Activated naive CD4-positive, alpha-beta T cell treated with anti-CD3 and anti-CD28 coated beads, Interleukin-2, amount 10 ng/mL, durations not matched to agents 7 days and 5 days (primary cell): ENCODE measurements at regions not wholly inside any gene's neighbourhood (a gene's known extent, or its start where the extent isn't known, plus 50 kb on each side); places are given as distances from the start of the nearest gene placed in this dataset.

Source experiments
- CTCF ChIA-PET: fragments of 350-600 bp; sonication (Branson Sonifier 250); formaldehyde crosslinking; loops from one replicate; lab custom pipeline; 2021; ENCODE audit warnings: antibody characterized with exemption; lab: Charles Lee
- DNase-seq: peaks from one replicate; pipeline ENCODE4 v3.0.0-alpha.2; 2020
- H3K27ac Mint-ChIP-seq: one replicate; pipeline ENCODE4 v1.8.0; 2021; ENCODE audit warnings: mild to moderate bottlenecking, moderate library complexity, mixed read lengths
- H3K27me3 Mint-ChIP-seq: one replicate; pipeline ENCODE4 v1.8.0; 2021; ENCODE audit warnings: mild to moderate bottlenecking, mixed read lengths
- H3K36me3 Mint-ChIP-seq: one replicate; pipeline ENCODE4 v1.8.0; 2021; ENCODE audit warnings: mixed read lengths
- H3K4me1 Mint-ChIP-seq: one replicate; pipeline ENCODE4 v1.8.0; 2021; ENCODE audit warnings: mixed read lengths
- H3K4me3 Mint-ChIP-seq: one replicate; pipeline ENCODE4 v1.8.0; 2021; ENCODE audit warnings: mild to moderate bottlenecking, moderate library complexity, mixed read lengths
- H3K9me3 Mint-ChIP-seq: one replicate; pipeline ENCODE4 v1.8.0; 2021; ENCODE audit warnings: mixed read lengths

- H3K4me3 Mint-ChIP-seq = no peak overlapping the region
- no peak for DNase-seq
- H3K27me3 Mint-ChIP-seq = peaks cover 4% of the 10 kb centered on the region
- no peaks in the 10 kb centered on the region for H3K9me3 Mint-ChIP-seq
- no peaks in the 10 kb centered on the region for H3K36me3 Mint-ChIP-seq
- H3K27ac Mint-ChIP-seq = no peak overlapping the region
- CTCF ChIA-PET = no interaction called here
- no peaks in the 10 kb centered on the region for H3K4me1 Mint-ChIP-seq
Observed at GRCh38 chr2:15720561-15721307, 129.1 kb downstream of the DDX1 start.

GRCh38 chr2:15721411-15722067 is 129.9 kb downstream of the DDX1 start:
- no peak overlapping the region for H3K27ac Mint-ChIP-seq
- H3K4me1 Mint-ChIP-seq = no peaks in the 10 kb centered on the region
- CTCF ChIA-PET = no interaction called here
- H3K27me3 Mint-ChIP-seq = peaks cover 4% of the 10 kb centered on the region
- no peak for DNase-seq
- H3K9me3 Mint-ChIP-seq = no peaks in the 10 kb centered on the region
- H3K36me3 Mint-ChIP-seq = no peaks in the 10 kb centered on the region
- H3K4me3 Mint-ChIP-seq = no peak overlapping the region

- Mint-ChIP-seq H3K27ac (no peak overlapping the region), H3K9me3 (no peaks in the 10 kb centered on the region)
Observed at GRCh38 chr2:15722980-15723379, 131.3 kb downstream of the DDX1 start.

DNA sequence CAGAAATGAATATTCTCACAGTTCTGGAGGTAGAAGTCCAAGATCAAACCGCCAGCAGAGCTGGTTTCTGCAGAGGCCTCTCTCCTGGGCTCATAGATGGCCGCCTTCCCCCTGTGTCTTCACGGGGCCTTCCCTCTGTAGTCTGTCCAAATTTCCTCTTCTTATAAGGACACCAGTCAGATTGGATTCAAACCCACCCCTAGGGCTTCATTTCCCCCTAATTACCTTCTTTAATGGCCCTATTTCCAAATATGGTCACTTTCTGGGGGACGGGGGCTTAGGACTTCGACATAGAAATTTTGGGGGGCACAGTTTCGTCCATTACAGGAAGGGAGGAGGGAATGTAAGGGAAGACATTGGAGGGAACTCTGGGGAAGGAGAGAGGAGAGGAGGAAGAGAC is 132.6 kb downstream of the DDX1 start:
- no peak for DNase-seq
- H3K36me3 Mint-ChIP-seq = no peaks in the 10 kb centered on the region
- no peaks in the 10 kb centered on the region for H3K4me1 Mint-ChIP-seq
- CTCF ChIA-PET = no interaction called here
- no peak overlapping the region for H3K27ac Mint-ChIP-seq
- peaks cover 4% of the 10 kb centered on the region for H3K27me3 Mint-ChIP-seq
- H3K4me3 Mint-ChIP-seq = no peak overlapping the region
- H3K9me3 Mint-ChIP-seq = no peaks in the 10 kb centered on the region

More at GRCh38 chr2:15722980-15723379, 131.3 kb downstream of the DDX1 start:
- H3K4me1 Mint-ChIP-seq = no peaks in the 10 kb centered on the region
- H3K36me3 Mint-ChIP-seq = no peaks in the 10 kb centered on the region
- peaks cover 4% of the 10 kb centered on the region for H3K27me3 Mint-ChIP-seq
- H3K4me3 Mint-ChIP-seq = no peak overlapping the region
- CTCF ChIA-PET = no interaction called here
- DNase-seq = no peak

DNA sequence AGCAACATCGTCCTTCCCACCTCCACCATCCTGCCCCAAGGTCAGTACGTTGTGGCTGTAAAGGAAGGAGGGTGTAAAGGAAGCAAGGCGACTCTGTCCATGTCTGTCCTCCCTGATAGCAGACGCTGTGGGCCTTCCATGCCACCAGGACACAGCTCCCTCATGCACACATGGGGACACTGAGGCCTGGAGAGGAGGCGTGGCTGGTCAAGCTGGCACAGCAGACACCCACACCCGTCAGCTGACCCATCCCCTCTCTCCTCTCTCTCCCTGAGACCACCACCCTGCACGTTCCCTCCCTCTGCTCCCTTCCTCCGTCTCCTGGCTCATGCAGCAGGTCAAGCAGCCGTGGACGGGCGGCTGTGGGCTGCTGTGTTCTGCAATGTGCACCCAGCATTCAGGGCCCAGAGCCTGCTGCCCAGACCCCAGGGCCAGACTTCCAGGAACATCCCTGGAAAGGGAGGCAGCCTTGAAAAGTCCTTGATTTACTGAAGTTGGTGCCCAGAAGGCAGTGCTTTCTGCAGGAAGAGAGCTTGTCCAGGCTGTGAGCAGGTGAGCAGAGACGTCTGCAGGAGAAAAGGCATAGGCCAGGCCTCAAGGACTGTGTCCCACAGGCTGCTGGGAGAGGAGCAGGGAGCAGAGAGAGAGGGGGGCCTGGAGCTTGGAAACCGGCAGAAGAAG is 133.6 kb downstream of the DDX1 start:
- H3K9me3 Mint-ChIP-seq = no peaks in the 10 kb centered on the region
- CTCF ChIA-PET = no interaction called here
- peaks cover 4% of the 10 kb centered on the region for H3K27me3 Mint-ChIP-seq
- H3K27ac Mint-ChIP-seq = no peak overlapping the region
- H3K4me1 Mint-ChIP-seq = no peaks in the 10 kb centered on the region
- no peaks in the 10 kb centered on the region for H3K36me3 Mint-ChIP-seq
- no peak for DNase-seq
- H3K4me3 Mint-ChIP-seq = no peak overlapping the region

DNA sequence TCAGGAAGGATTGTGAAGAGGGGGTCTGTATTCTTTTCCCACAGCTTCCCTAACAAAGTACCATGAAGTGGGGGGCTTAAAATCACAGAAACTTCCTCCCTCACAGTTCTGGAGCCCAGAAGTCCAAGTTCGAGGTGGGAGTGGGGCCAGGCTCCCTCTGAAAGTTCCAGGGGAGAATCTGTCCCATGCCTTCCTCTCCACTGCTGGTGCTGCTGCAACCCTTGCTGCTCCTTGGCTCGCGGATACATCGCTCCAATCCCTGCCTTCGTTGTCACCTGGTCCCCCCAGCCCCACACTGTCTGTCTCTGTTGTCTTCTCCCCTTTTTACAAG is 134.1 kb downstream of the DDX1 start:
- peaks cover 7% of the 10 kb centered on the region for H3K27me3 Mint-ChIP-seq
- no peak overlapping the region for H3K27ac Mint-ChIP-seq
- no peaks in the 10 kb centered on the region for H3K9me3 Mint-ChIP-seq
- CTCF ChIA-PET = no interaction called here
- no peaks in the 10 kb centered on the region for H3K4me1 Mint-ChIP-seq
- no peaks in the 10 kb centered on the region for H3K36me3 Mint-ChIP-seq
- H3K4me3 Mint-ChIP-seq = no peak overlapping the region
- no peak for DNase-seq

GRCh38 chr2:15726321-15727057 is 134.8 kb downstream of the DDX1 start:
- Mint-ChIP-seq H3K4me3 (no peak overlapping the region), H3K4me1 (no peaks in the 10 kb centered on the region), H3K36me3 (no peaks in the 10 kb centered on the region), H3K9me3 (no peaks in the 10 kb centered on the region), H3K27me3 (peaks cover 7% of the 10 kb centered on the region), H3K27ac (no peak overlapping the region)
- CTCF ChIA-PET = no interaction called here
- DNase-seq = no peak

DNA sequence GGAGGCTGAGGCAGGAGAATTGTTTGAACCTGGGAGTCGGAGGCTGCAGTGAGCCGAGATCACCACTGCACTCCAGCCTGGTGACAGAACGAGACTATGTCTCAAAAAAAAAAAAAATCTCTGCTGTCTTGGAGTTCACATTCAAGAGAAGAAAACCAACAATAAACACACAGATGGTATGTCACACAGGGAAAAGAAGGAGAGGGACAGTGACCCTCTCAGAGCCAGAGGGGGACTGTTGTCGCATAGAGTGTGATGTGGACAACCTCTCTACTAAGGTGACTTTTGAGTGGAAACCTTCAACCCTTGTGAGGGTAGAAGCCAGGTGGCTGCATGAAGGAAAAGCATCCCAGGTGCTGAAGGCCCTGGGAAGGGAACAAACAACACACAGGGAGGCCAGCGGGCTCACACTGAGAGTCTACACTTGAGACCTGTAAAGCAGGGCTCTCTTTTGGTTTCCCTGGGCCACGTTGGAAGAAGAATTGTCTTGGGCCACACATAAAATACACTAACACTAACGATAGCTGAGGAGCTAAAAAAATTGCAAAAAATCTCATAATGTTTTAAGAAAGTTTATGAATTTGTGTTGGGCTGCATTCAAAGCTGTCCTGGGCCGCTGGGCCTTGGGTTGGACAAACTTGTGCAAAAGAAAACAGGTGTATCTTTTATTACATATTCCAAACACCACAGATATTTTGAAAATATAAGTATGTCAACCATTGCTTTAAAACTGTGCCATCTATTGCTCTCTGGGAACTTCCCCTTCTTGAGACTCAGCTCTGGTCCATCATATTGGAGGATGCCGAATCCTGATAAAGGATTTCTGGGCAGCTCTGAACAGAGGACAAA is 136.0 kb downstream of the DDX1 start:
- Mint-ChIP-seq H3K9me3 (no peaks in the 10 kb centered on the region), H3K4me3 (no peak overlapping the region), H3K36me3 (no peaks in the 10 kb centered on the region), H3K27ac (no peak overlapping the region), H3K4me1 (no peaks in the 10 kb centered on the region), H3K27me3 (peaks cover 7% of the 10 kb centered on the region)
- DNase-seq = no peak
- CTCF ChIA-PET = no interaction called here

DNA sequence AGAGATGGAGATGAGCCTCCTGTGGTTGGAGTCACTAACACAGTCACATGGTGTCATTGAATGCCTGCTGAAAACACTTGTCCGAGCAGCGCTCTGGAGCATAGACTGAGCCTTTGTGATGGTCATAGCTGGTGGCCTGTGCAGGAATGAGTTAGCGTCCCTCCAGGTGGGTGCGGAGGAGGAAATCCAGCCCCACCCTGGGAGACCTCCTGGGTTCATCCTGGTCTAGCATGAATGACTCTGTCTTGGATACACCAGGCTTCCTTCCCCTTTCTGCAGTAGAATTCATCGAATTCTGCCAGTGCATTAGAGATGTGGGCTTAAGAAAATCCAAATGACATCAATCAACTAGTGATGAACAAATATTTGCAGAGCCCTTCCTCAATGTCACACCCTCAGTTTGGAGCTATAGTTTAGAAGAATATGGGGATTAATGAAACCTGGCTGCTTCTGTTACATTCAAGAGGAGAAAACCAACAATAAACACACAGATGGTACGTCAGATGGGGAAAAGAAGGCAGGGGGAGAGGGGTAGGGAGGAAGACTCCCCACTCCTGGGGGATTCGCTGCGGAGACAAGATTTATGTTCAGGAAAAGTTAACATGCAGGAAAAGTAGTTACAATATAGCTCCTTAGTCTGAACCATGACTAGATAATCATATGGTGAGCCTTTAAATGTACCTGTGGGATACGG is 136.7 kb downstream of the DDX1 start:
- H3K9me3 Mint-ChIP-seq = no peaks in the 10 kb centered on the region
- H3K4me3 Mint-ChIP-seq = no peak overlapping the region
- no peaks in the 10 kb centered on the region for H3K4me1 Mint-ChIP-seq
- H3K27me3 Mint-ChIP-seq = peaks cover 7% of the 10 kb centered on the region
- no peaks in the 10 kb centered on the region for H3K36me3 Mint-ChIP-seq
- no peak for DNase-seq
- CTCF ChIA-PET = no interaction called here
- no peak overlapping the region for H3K27ac Mint-ChIP-seq

DNA sequence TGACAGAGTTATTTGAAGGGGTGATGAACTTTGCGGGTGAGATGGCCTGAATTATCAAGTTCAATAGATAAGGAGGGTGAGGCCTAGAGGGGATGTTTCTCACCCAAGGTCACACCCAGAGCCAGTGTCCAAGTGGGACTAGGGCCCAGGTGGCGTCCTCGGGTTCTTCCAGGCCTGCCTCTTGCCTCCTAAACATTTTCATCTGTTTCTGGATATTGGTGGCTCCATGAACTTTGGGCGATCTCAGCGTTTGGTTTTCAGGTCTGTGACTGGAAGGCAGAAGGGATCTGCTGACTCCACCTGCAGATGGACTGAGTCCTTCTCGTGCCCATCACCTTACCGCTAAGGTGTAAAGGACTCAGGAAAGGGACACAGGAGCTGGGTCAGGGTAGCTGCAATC is 137.3 kb downstream of the DDX1 start:
- CTCF ChIA-PET = no interaction called here
- Mint-ChIP-seq H3K4me3 (no peak overlapping the region), H3K27ac (no peak overlapping the region), H3K9me3 (no peaks in the 10 kb centered on the region), H3K4me1 (no peaks in the 10 kb centered on the region), H3K36me3 (no peaks in the 10 kb centered on the region), H3K27me3 (peaks cover 7% of the 10 kb centered on the region)
- no peak for DNase-seq

DNA sequence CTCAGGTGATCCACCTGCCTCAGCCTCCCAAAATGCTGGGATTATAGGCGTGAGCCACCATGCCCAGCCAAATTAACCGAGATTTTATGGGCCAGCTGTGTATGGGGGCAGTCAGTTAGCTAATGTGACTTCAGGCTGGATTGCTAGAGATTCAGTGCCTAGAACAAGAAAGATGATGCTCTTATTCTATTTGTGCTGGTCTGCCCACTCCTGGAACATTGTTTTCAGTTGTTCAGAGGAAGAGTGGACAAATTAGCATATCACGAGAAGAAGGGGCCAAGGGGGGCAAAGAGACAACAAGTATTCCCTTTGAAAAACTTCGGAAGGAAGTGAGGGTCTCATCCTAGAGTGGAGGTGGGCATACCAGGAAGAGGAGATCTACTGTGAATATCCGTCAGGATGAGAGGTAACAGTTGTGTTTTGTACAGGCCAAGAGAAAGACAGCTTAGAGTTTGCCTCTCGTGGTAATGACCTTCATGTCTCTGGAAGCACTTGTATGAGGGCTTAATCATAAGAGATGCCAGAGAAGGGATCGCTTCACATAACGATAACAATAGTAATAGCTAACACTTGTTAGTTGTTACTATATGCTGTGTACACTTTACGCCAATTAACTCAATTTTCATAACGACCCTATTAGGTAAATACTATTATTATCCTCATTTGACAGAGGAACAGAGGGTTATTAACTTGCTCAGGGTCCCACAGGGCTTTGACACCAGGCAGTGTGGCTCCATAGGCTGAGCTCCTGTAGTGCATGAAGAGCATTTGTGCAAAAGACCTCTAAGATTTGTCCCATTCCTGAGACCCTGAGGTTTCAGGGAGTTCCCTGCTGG is 138.3 kb downstream of the DDX1 start:
- no peak overlapping the region for H3K4me3 Mint-ChIP-seq
- H3K27me3 Mint-ChIP-seq = peaks cover 7% of the 10 kb centered on the region
- no peaks in the 10 kb centered on the region for H3K9me3 Mint-ChIP-seq
- no peaks in the 10 kb centered on the region for H3K36me3 Mint-ChIP-seq
- DNase-seq = no peak
- no peak overlapping the region for H3K27ac Mint-ChIP-seq
- CTCF ChIA-PET = no interaction called here
- H3K4me1 Mint-ChIP-seq = no peaks in the 10 kb centered on the region

- no peaks in the 10 kb centered on the region for H3K9me3 Mint-ChIP-seq
- peaks cover 3% of the 10 kb centered on the region for H3K27me3 Mint-ChIP-seq
- no peak overlapping the region for H3K4me3 Mint-ChIP-seq
- DNase-seq = no peak
- H3K27ac Mint-ChIP-seq = no peak overlapping the region
- CTCF ChIA-PET = no interaction called here
- no peaks in the 10 kb centered on the region for H3K4me1 Mint-ChIP-seq
- no peaks in the 10 kb centered on the region for H3K36me3 Mint-ChIP-seq
Observed at GRCh38 chr2:15730545-15731212, 139.0 kb downstream of the DDX1 start.
